GM23338 (cell line): ENCODE measurements at regions not wholly inside any gene's neighbourhood (a gene's known extent, or its start where the extent isn't known, plus 50 kb on each side); places are given as distances from the start of the nearest gene placed in this dataset.

ENCODE experiments used
- ATAC-seq: fragments of 200-7000 bp; cut with Tn5 transposase; 3 replicates; pipeline ENCODE4 v1.9.1; 2020
- DNase-seq: peaks from one replicate; pipeline ENCODE4 v3.0.0-alpha.2; 2015; ENCODE audit warnings: low spot score
- H2AFZ ChIP-seq: fragments of 200-600 bp; sonication (generic); 2 replicates; pipeline ENCODE4 v1.8.0; 2016; ENCODE audit warnings: antibody characterized with exemption, mild to moderate bottlenecking, moderate library complexity
- H3F3A ChIP-seq: fragments of 200-600 bp; sonication (generic); replicated peaks from 2 replicates; pipeline ENCODE4 v1.8.0; 2017; ENCODE audit warnings: antibody characterized with exemption, mixed run types, low read depth
- H3K27ac ChIP-seq: fragments of 200-600 bp; sonication (generic); 2 replicates; pipeline ENCODE4 v1.6.1; 2016; ENCODE audit warnings: low read depth
- H3K27me3 ChIP-seq: fragments of 200-600 bp; sonication (generic); 2 replicates; pipeline ENCODE4 v1.8.0; 2016; ENCODE audit warnings: mild to moderate bottlenecking, mixed run types, moderate library complexity; ENCODE audit not compliant: insufficient read depth
- H3K36me3 ChIP-seq: fragments of 200-600 bp; sonication (generic); 2 replicates; pipeline ENCODE4 v1.8.0; 2016; ENCODE audit warnings: mild to moderate bottlenecking; ENCODE audit not compliant: insufficient read depth
- H3K4me1 ChIP-seq: fragments of 200-600 bp; sonication (generic); 2 replicates; pipeline ENCODE4 v1.8.0; 2016; ENCODE audit warnings: mild to moderate bottlenecking, moderate library complexity; ENCODE audit not compliant: insufficient read depth
- H3K4me2 ChIP-seq: fragments of 200-600 bp; sonication (generic); 2 replicates; pipeline ENCODE4 v1.7.1; 2017; ENCODE audit warnings: mixed run types
- H3K4me3 ChIP-seq: fragments of 200-600 bp; sonication (generic); 2 replicates; pipeline ENCODE4 v1.6.1; 2016; ENCODE audit warnings: mixed run types
- H3K79me2 ChIP-seq: fragments of 200-600 bp; sonication (generic); replicated peaks from 2 replicates; pipeline ENCODE4 v1.8.0; 2017; ENCODE audit warnings: mild to moderate bottlenecking; ENCODE audit not compliant: insufficient read depth
- H3K9me2 ChIP-seq: fragments of 200-600 bp; sonication (generic); 2 replicates; pipeline ENCODE4 v1.8.0; 2017; ENCODE audit not compliant: insufficient read depth
- H4K20me1 ChIP-seq: fragments of 200-600 bp; sonication (generic); replicated peaks from 2 replicates; pipeline ENCODE4 v1.8.0; 2017; ENCODE audit warnings: mild to moderate bottlenecking; ENCODE audit not compliant: insufficient read depth
- H3K27ac Mint-ChIP-seq: 2 replicates; pipeline ENCODE4 v1.8.0; 2020; ENCODE audit warnings: inconsistent platforms, mild to moderate bottlenecking, moderate library complexity, mixed read lengths
- H3K27me3 Mint-ChIP-seq: 3 replicates; pipeline ENCODE4 v1.8.0; 2022; ENCODE audit warnings: low read depth, mild to moderate bottlenecking, moderate library complexity, mixed read lengths, inconsistent platforms; ENCODE audit not compliant: insufficient read depth, poor library complexity
- H3K36me3 Mint-ChIP-seq: 3 replicates; pipeline ENCODE4 v1.8.0; 2021; ENCODE audit warnings: low read depth, mild to moderate bottlenecking, inconsistent platforms, moderate library complexity, mixed read lengths
- H3K4me1 Mint-ChIP-seq: 3 replicates; pipeline ENCODE4 v1.8.0; 2020; ENCODE audit warnings: mild to moderate bottlenecking, inconsistent platforms, mixed read lengths
- H3K4me3 Mint-ChIP-seq: 3 replicates; pipeline ENCODE4 v1.8.0; 2021; ENCODE audit warnings: moderate library complexity, mild to moderate bottlenecking, inconsistent platforms, mixed read lengths
- H3K9me3 Mint-ChIP-seq: 3 replicates; pipeline ENCODE4 v1.8.0; 2020; ENCODE audit warnings: moderate library complexity, mild to moderate bottlenecking, inconsistent platforms, mixed read lengths
- CREB1 ChIP-seq: fragments of 250-450 bp; sonication (Bioruptor Pico); IDR thresholded peaks from 2 replicates; pipeline ENCODE4 v1.5.0; 2020; ENCODE audit warnings: low read depth, mild to moderate bottlenecking, moderate library complexity
- CTCF ChIP-seq, 2 experiments: fragments of 200-600 bp in 1 of 2; sonication (generic) in 1 of 2; conservative IDR thresholded peaks; 2 replicates each; pipeline versions ENCODE4 v1.5.1 to v1.6.1; 2016 to 2017; ENCODE audit warnings: antibody characterized with exemption in 2 of 2, low read depth in 2 of 2, mild to moderate bottlenecking in 2 of 2, moderate library complexity in 1 of 2
- ETS1 ChIP-seq: IDR thresholded peaks from 2 replicates; pipeline ENCODE4 v1.6.1; 2016; ENCODE audit warnings: antibody characterized with exemption
- EZH2 ChIP-seq: fragments of 200-600 bp; sonication (generic); IDR thresholded peaks from one replicate; pipeline ENCODE4 v1.8.0; 2017; ENCODE audit warnings: antibody characterized with exemption, mild to moderate bottlenecking, low read depth; ENCODE audit not compliant: unreplicated experiment
- JUNB ChIP-seq: IDR thresholded peaks from one replicate; pipeline ENCODE4 v1.6.1; 2016; ENCODE audit warnings: antibody characterized with exemption; ENCODE audit not compliant: unreplicated experiment
- NANOG ChIP-seq: IDR thresholded peaks from 2 replicates; pipeline ENCODE4 v1.6.1; 2016; ENCODE audit warnings: antibody characterized with exemption, borderline replicate concordance
- POLR2AphosphoS5 ChIP-seq: IDR thresholded peaks from 2 replicates; pipeline ENCODE4 v1.6.1; 2016; ENCODE audit warnings: antibody characterized with exemption, low read depth
- ZNF331 ChIP-seq: fragments of 250-450 bp; sonication (Bioruptor Pico); IDR thresholded peaks from 2 replicates; pipeline ENCODE4 v1.5.0; 2020; ENCODE audit warnings: low read depth, mild to moderate bottlenecking, moderate library complexity
- ZNF462 ChIP-seq: fragments of 250-450 bp; sonication (Bioruptor Pico); IDR thresholded peaks from 2 replicates; pipeline ENCODE4 v1.5.0; 2020; ENCODE audit warnings: mild to moderate bottlenecking, moderate library complexity

GRCh38 chr7:17019106-17019505 is 137.3 kb upstream of the AGR3 start (continued):
- TF ChIP-seq ZNF462 (no peak), EZH2 (no peak), POLR2AphosphoS5 (no peak)

- H3K9me3 Mint-ChIP-seq = no peaks in the 10 kb centered on the region
- Histone ChIP-seq H3F3A (no peaks in the 10 kb centered on the region), H3K9me2 (no peaks in the 10 kb centered on the region), H2AFZ (no peak overlapping the region), H3K4me2 (no peak overlapping the region), H3K27me3 (no peaks in the 10 kb centered on the region), H3K79me2 (no peaks in the 10 kb centered on the region), H3K4me1 (no peaks in the 10 kb centered on the region), H3K27ac (no peak overlapping the region), H3K36me3 (no peaks in the 10 kb centered on the region), H3K4me3 (no peak overlapping the region), H4K20me1 (no peaks in the 10 kb centered on the region)
- H3K4me3 Mint-ChIP-seq = no peak overlapping the region
- ATAC-seq (no peak), DNase-seq (no peak)
- H3K4me1 Mint-ChIP-seq = no peaks in the 10 kb centered on the region
- H3K27me3 Mint-ChIP-seq = no peaks in the 10 kb centered on the region
- H3K27ac Mint-ChIP-seq = no peak overlapping the region
- no peaks in the 10 kb centered on the region for H3K36me3 Mint-ChIP-seq
- TF ChIP-seq CREB1 (CRISPR knock-in tag) = no peak
- TF ChIP-seq JUNB = no peak
- no peak for TF ChIP-seq CTCF (conservative IDR thresholded peaks at IDR 0.05; ENCODE audit: low read depth in 2 of 2)
- TF ChIP-seq EZH2 = no peak
- TF ChIP-seq NANOG = no peak
- no peak for TF ChIP-seq ZNF331 (CRISPR knock-in tag)
- TF ChIP-seq ETS1 = no peak
Measured at GRCh38 chr7:17020250-17020649, 138.5 kb upstream of the AGR3 start.
